SK-N-SH (cell line): ENCODE measurements at regions not wholly inside any gene's neighbourhood (a gene's known extent, or its start where the extent isn't known, plus 50 kb on each side); places are given as distances from the start of the nearest gene placed in this dataset.

ENCODE experiments used
- CTCF ChIA-PET: fragments of 300-600, 350-600 bp; formaldehyde crosslinking; extraction: SDS; loops from one replicate; lab custom pipeline; 2021; lab: Yijun Ruan, JAX
- POLR2A ChIA-PET: fragments of 350-600 bp; sonication (Branson Sonifier 250); formaldehyde crosslinking; extraction: SDS; loops from one replicate; lab custom pipeline; 2020; ENCODE audit warnings: antibody characterized with exemption, inconsistent platforms; lab: Yijun Ruan, JAX
- DNase-seq: peaks from one replicate; pipeline ENCODE4 v3.0.0; 2012
- H2AFZ ChIP-seq: fragments of 200-600 bp; sonication (generic); 2 replicates; pipeline ENCODE4 v1.8.1; 2016; ENCODE audit warnings: antibody characterized with exemption, mild to moderate bottlenecking, low read depth
- H3F3A ChIP-seq: fragments of 200-600 bp; sonication (generic); replicated peaks from 2 replicates; pipeline ENCODE3; 2016; ENCODE audit warnings: antibody characterized with exemption, mild to moderate bottlenecking; ENCODE audit not compliant: insufficient read depth
- H3K27ac ChIP-seq, 2 experiments: fragments of 200-500 bp in 1 of 2; fragments of 200-600 bp in 1 of 2; sonication (Bioruptor generic) in 1 of 2; sonication (generic), shearing (Covaris generic) in 1 of 2; 2 replicates each; pipeline versions ENCODE4 v1.5.1 to v1.6.1; 2014 to 2016; ENCODE audit warnings: low read depth in 2 of 2, inconsistent platforms in 1 of 2, low read length in 1 of 2, mild to moderate bottlenecking in 1 of 2, mixed read lengths in 1 of 2
- H3K27me3 ChIP-seq: fragments of 200-600 bp; sonication (generic), shearing (Covaris generic); 2 replicates; pipeline ENCODE4 v1.6.1; 2016; ENCODE audit warnings: mixed run types; ENCODE audit not compliant: insufficient read depth
- H3K36me3 ChIP-seq, 2 experiments: fragments of 200-500 bp in 1 of 2; fragments of 200-600 bp in 1 of 2; sonication (Bioruptor generic) in 1 of 2; sonication (generic) in 1 of 2; replicated peaks in 1 of 2; 2 replicates each; pipeline versions ENCODE3 to v1.5.1; 2014 to 2016; ENCODE audit warnings: low read length in 1 of 2, mild to moderate bottlenecking in 1 of 2; ENCODE audit not compliant: insufficient read depth in 2 of 2, control insufficient read depth in 1 of 2
- H3K4me1 ChIP-seq, 2 experiments: fragments of 200-500 bp in 1 of 2; fragments of 200-600 bp in 1 of 2; sonication (Bioruptor generic) in 1 of 2; sonication (generic), shearing (Covaris generic) in 1 of 2; 2 replicates each; pipeline versions ENCODE4 v1.5.1 to v1.6.1; 2014 to 2016; ENCODE audit warnings: low read depth in 1 of 2, low read length in 1 of 2, mixed run types in 1 of 2; ENCODE audit not compliant: insufficient read depth in 2 of 2, control insufficient read depth in 1 of 2
- H3K4me2 ChIP-seq: fragments of 200-600 bp; sonication (generic), shearing (Covaris generic); 2 replicates; pipeline ENCODE4 v1.6.1; 2017; ENCODE audit warnings: mixed run types
- H3K4me3 ChIP-seq, 2 experiments: fragments of 200-500 bp in 1 of 2; fragments of 200-600 bp in 1 of 2; sonication (Bioruptor generic) in 1 of 2; sonication (generic), shearing (Covaris generic) in 1 of 2; 2 replicates each; pipeline versions ENCODE4 v1.5.1 to v1.8.1; 2014 to 2016; ENCODE audit warnings: low read depth in 2 of 2, inconsistent platforms in 1 of 2, low read length in 1 of 2, mild to moderate bottlenecking in 1 of 2, mixed read lengths in 1 of 2, moderate library complexity in 1 of 2
- H3K79me2 ChIP-seq: fragments of 200-600 bp; sonication (generic); 2 replicates; pipeline ENCODE4 v1.8.1; 2017; ENCODE audit warnings: mild to moderate bottlenecking; ENCODE audit not compliant: insufficient read depth
- H3K9ac ChIP-seq: fragments of 200-600 bp; sonication (generic); 2 replicates; pipeline ENCODE4 v1.6.1; 2017; ENCODE audit warnings: mixed run types
- H3K9me2 ChIP-seq: fragments of 200-600 bp; sonication (generic); 2 replicates; pipeline ENCODE4 v1.6.1; 2017; ENCODE audit warnings: mixed run types
- H3K9me3 ChIP-seq: fragments of 200-600 bp; sonication (generic); 2 replicates; pipeline ENCODE4 v1.6.1; 2017; ENCODE audit warnings: mixed run types, mild to moderate bottlenecking, moderate library complexity
- H4K20me1 ChIP-seq: fragments of 200-600 bp; sonication (generic); 2 replicates; pipeline ENCODE4 v1.6.1; 2017; ENCODE audit warnings: mild to moderate bottlenecking, mixed run types; ENCODE audit not compliant: insufficient read depth
- CTCF ChIP-seq: fragments of 200-600 bp; sonication (generic); IDR thresholded peaks from 2 replicates; pipeline ENCODE4 v1.6.1; 2017; ENCODE audit warnings: antibody characterized with exemption, mild to moderate bottlenecking, moderate library complexity
- ELF1 ChIP-seq: IDR thresholded peaks from 2 replicates; pipeline ENCODE4 v1.4.0; 2012
- EP300 ChIP-seq, 2 experiments: IDR thresholded peaks; 2 replicates each; pipeline versions ENCODE4 v1.4.0 to v1.6.1; 2012; ENCODE audit warnings: borderline replicate concordance in 1 of 2, low read depth in 1 of 2, low read length in 1 of 2
- EZH2phosphoT487 ChIP-seq: fragments of 200-600 bp; sonication (generic); IDR thresholded peaks from 2 replicates; pipeline ENCODE4 v1.6.1; 2017; ENCODE audit warnings: low read depth, mixed run types, mild to moderate bottlenecking, antibody characterized with exemption, moderate library complexity, borderline replicate concordance
- FOXM1 ChIP-seq: IDR thresholded peaks from 2 replicates; pipeline ENCODE4 v1.4.0; 2012; ENCODE audit warnings: low read depth, mild to moderate bottlenecking
- GABPA ChIP-seq: IDR thresholded peaks from 2 replicates; pipeline ENCODE4 v1.4.0; 2012; ENCODE audit warnings: low read depth, mild to moderate bottlenecking
- NFIC ChIP-seq: IDR thresholded peaks from 2 replicates; pipeline ENCODE4 v1.4.0; 2012; ENCODE audit warnings: borderline replicate concordance
- PBX3 ChIP-seq: IDR thresholded peaks from 2 replicates; pipeline ENCODE4; 2012
- RAD21 ChIP-seq: IDR thresholded peaks from 2 replicates; pipeline ENCODE4 v1.6.1; 2012; ENCODE audit warnings: mild to moderate bottlenecking, low read length
- RFX5 ChIP-seq: IDR thresholded peaks from 2 replicates; pipeline ENCODE4 v1.6.1; 2012; ENCODE audit warnings: mild to moderate bottlenecking, improper control_type of control experiment, low read length
- RXRA ChIP-seq: IDR thresholded peaks from 2 replicates; pipeline ENCODE4 v1.4.0; 2012; ENCODE audit warnings: low read depth, mild to moderate bottlenecking, borderline replicate concordance
- SIN3A ChIP-seq: IDR thresholded peaks from 2 replicates; pipeline ENCODE4 v1.6.1; 2012; ENCODE audit warnings: low read depth, mild to moderate bottlenecking, low read length, moderate library complexity, borderline replicate concordance
- TAF1 ChIP-seq: IDR thresholded peaks from 2 replicates; pipeline ENCODE4 v1.6.1; 2012; ENCODE audit warnings: low read depth, mild to moderate bottlenecking, low read length, moderate library complexity, borderline replicate concordance
- TEAD4 ChIP-seq: IDR thresholded peaks from 2 replicates; pipeline ENCODE4 v1.4.0; 2012; ENCODE audit warnings: mild to moderate bottlenecking, borderline replicate concordance; ENCODE audit not compliant: insufficient read depth
- USF1 ChIP-seq: IDR thresholded peaks from 2 replicates; pipeline ENCODE4 v1.4.0; 2012; ENCODE audit warnings: low read depth, borderline replicate concordance
- YY1 ChIP-seq: IDR thresholded peaks from 2 replicates; pipeline ENCODE4 v1.4.0; 2012; ENCODE audit warnings: low read depth, mild to moderate bottlenecking
- ZBTB33 ChIP-seq: IDR thresholded peaks from 2 replicates; pipeline ENCODE4 v1.4.0; 2012; ENCODE audit warnings: low read depth, borderline replicate concordance
- WGBS: methylation state at CpG from one replicate; pipeline ENCODE4 v1.1.6; 2017; ENCODE audit warnings: low lambda C conversion rate; 5-methylcytosine and 5-hydroxymethylcytosine counted together
- TF ChIP-seq, protein P1 (sequence below): fragments of 150-350 bp; IDR thresholded peaks from 2 replicates; pipeline ENCODE4 v1.6.1; 2017; ENCODE audit warnings: antibody characterized with exemption, low read length, low read depth, borderline replicate concordance
- TF ChIP-seq, protein P2 (sequence below): fragments of 150-350 bp; IDR thresholded peaks from 2 replicates; pipeline ENCODE4 v1.6.1; 2016; ENCODE audit warnings: mild to moderate bottlenecking, low read depth, low read length

DNA sequence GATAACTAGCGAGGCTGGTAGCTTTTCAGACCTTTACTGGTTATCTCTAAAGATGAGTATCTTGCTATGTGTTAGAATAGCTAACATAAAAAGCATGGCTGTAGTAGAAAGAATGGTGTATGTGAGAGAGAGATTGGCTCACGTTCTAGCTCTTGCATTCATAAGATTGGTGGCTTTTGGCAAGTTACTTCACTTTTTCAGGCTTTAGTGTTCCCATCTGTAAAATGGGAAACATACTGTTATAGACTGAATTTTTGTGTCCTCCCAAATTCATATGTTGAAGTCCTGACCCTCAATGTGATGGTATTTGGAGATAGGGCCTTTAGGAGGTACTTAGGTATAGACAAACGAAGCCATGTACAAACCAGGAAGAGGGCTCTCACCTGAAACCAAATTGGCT, 302.4 kb upstream of the KLF4 start:
- no peak for TF ChIP-seq ELF1
- TF ChIP-seq TAF1 = no peak
- TF ChIP-seq ZBTB33 = no peak
- no peak for TF ChIP-seq PBX3
- TF ChIP-seq RXRA = no peak
- TF ChIP-seq GABPA = no peak
- no peak for TF ChIP-seq EP300 (IDR thresholded peaks at IDR 0.05; ENCODE audit: borderline replicate concordance in 1 of 2, low read depth in 1 of 2, low read length in 1 of 2)
- TF ChIP-seq, protein P1, sequence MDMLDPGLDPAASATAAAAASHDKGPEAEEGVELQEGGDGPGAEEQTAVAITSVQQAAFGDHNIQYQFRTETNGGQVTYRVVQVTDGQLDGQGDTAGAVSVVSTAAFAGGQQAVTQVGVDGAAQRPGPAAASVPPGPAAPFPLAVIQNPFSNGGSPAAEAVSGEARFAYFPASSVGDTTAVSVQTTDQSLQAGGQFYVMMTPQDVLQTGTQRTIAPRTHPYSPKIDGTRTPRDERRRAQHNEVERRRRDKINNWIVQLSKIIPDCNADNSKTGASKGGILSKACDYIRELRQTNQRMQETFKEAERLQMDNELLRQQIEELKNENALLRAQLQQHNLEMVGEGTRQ = no peak
- no peak for TF ChIP-seq NFIC
- no peak for TF ChIP-seq YY1
- TF ChIP-seq, protein P2, sequence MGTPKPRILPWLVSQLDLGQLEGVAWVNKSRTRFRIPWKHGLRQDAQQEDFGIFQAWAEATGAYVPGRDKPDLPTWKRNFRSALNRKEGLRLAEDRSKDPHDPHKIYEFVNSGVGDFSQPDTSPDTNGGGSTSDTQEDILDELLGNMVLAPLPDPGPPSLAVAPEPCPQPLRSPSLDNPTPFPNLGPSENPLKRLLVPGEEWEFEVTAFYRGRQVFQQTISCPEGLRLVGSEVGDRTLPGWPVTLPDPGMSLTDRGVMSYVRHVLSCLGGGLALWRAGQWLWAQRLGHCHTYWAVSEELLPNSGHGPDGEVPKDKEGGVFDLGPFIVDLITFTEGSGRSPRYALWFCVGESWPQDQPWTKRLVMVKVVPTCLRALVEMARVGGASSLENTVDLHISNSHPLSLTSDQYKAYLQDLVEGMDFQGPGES = no peak
- TF ChIP-seq SIN3A = no peak
- TF ChIP-seq RAD21 = no peak
- TF ChIP-seq USF1 = no peak
- TF ChIP-seq TEAD4 = no peak
- TF ChIP-seq EZH2phosphoT487 = no peak
- TF ChIP-seq FOXM1 = no peak
- no peak for TF ChIP-seq RFX5
- TF ChIP-seq CTCF = no peak
- no peaks in the 10 kb centered on the region for H3K9me3 ChIP-seq
- no peaks in the 10 kb centered on the region for H3K36me3 ChIP-seq
- no peaks in the 10 kb centered on the region for H3F3A ChIP-seq
- no peaks in the 10 kb centered on the region for H3K4me1 ChIP-seq
- H3K4me3 ChIP-seq = no peak overlapping the region
- WGBS = 12% methylated on average over 3 of the region's 3 CpGs
- DNase-seq = no peak
- peaks cover 14% of the 10 kb centered on the region; the same call in 1 of the 2 replicates for H3K27me3 ChIP-seq
- H3K9ac ChIP-seq = no peak overlapping the region
- ChIA-PET POLR2A (no interaction called here), CTCF (no interaction called here)
- H4K20me1 ChIP-seq = no peaks in the 10 kb centered on the region
- H3K4me2 ChIP-seq = no peak overlapping the region
- no peak overlapping the region for H2AFZ ChIP-seq
- no peaks in the 10 kb centered on the region for H3K9me2 ChIP-seq
- H3K79me2 ChIP-seq = no peaks in the 10 kb centered on the region
- H3K27ac ChIP-seq = no peak overlapping the region
